SH-SY5Y (cell line): ENCODE measurements at regions not wholly inside any gene's neighbourhood (a gene's known extent, or its start where the extent isn't known, plus 50 kb on each side); places are given as distances from the start of the nearest gene placed in this dataset.

ENCODE experiments used
- GATA2 ChIP-seq: IDR thresholded peaks from 2 replicates; pipeline ENCODE4 v1.6.1; 2011; ENCODE audit warnings: mild to moderate bottlenecking, low read depth, low read length
- GATA3 ChIP-seq: IDR thresholded peaks from 2 replicates; pipeline ENCODE4 v1.6.1; 2011; ENCODE audit warnings: low read depth, mild to moderate bottlenecking, low read length, moderate library complexity

GRCh38 chr1:213686983-213687382 lies 300.8 kb upstream of the PROX1 start:
- TF ChIP-seq GATA3 (no peak), GATA2 (no peak)
